Stimulated activated naive CD8-positive, alpha-beta T cell treated with anti-CD3 and anti-CD28 coated beads, Interleukin-15, amount 100 ng/mL, for 72 hours (primary cell): ENCODE measurements at regions not wholly inside any gene's neighbourhood (a gene's known extent, or its start where the extent isn't known, plus 50 kb on each side); places are given as distances from the start of the nearest gene placed in this dataset.

ENCODE experiments used
- ATAC-seq: fragments of 150-1000 bp; cut with Tn5 transposase; 2 replicates; pipeline ENCODE4 v1.10.0; 2021; ENCODE audit warnings: mild to moderate bottlenecking, moderate library complexity
- DNase-seq, 2 donors: peaks; one replicate each; pipeline ENCODE4 v3.0.0; 2021 to 2022
- H3K27ac Mint-ChIP-seq, 2 donors: one replicate each; pipeline ENCODE4 v1.8.0; 2022; ENCODE audit warnings: mild to moderate bottlenecking in 2 of 2, mixed read lengths in 2 of 2, moderate library complexity in 2 of 2
- H3K27me3 Mint-ChIP-seq: one replicate; pipeline ENCODE4 v1.8.0; 2022; ENCODE audit warnings: mixed read lengths
- H3K4me1 Mint-ChIP-seq: one replicate; pipeline ENCODE4 v1.8.0; 2022; ENCODE audit warnings: mild to moderate bottlenecking, mixed read lengths
- H3K4me3 Mint-ChIP-seq, 2 donors: one replicate each; pipeline ENCODE4 v1.8.0; 2022; ENCODE audit warnings: mild to moderate bottlenecking in 2 of 2, mixed read lengths in 2 of 2, moderate library complexity in 1 of 2
- H3K9me3 Mint-ChIP-seq, 2 donors: one replicate each; pipeline ENCODE4 v1.8.0; 2022; ENCODE audit warnings: mixed read lengths in 2 of 2

DNA sequence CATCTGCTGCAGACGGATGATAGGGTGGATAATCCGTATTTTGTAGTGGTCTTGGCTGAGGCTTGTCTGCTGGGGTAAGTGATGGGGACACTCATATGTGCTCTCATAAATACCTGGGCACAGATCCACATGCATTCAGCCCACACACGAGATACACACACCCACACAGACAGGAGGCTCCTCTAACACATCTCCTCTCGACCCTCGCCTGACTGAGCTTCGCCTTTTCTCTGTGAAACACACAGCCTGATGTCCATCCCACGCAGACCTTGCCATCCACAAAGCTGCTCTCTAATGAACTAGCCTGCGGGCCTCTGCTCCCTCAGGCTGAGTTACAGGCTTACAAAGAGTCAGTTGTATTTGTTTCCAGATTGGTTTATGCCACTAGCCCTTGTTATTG, 96.3 kb upstream of the CSF3R start:
- ATAC-seq (no peak), DNase-seq (no peak)
- no peak overlapping the region for H3K27ac Mint-ChIP-seq
- H3K9me3 Mint-ChIP-seq: no peaks in the 10 kb centered on the region
- H3K27me3 Mint-ChIP-seq: peaks cover 38% of the 10 kb centered on the region
- H3K4me1 Mint-ChIP-seq: no peaks in the 10 kb centered on the region
- H3K4me3 Mint-ChIP-seq: no peak overlapping the region

DNA sequence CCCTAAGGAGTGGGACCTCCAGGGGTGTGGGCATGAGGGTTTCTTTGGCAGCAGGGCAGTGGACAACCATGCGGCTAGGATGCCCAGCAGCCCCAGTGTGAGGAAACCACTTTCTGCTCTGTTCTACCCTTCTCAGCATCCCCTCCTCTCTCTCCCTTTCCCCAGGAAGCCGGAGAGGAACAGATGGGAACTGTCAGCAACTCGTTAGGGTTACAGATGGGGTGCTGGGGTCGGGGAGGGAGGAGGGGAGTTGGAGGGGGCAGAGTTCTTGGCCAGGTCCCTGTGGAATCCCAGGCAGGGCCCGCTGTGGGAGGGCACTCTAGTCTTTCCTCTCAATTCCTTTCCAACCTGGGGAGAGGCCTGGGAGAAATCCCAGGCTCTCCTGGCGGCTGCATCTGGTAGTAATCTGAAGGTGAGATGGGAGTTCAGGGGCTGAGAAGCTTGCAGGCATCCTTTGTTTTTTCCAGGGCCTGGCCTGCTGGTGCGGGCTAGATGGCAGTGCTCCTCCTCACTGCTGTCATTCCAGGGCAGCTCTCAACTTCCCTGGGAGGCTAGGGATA, 93.9 kb upstream of the CSF3R start:
- H3K4me3 Mint-ChIP-seq: no peak overlapping the region
- ATAC-seq (no peak), DNase-seq (no peak)
- peaks cover 43% of the 10 kb centered on the region for H3K27me3 Mint-ChIP-seq
- H3K4me1 Mint-ChIP-seq: no peaks in the 10 kb centered on the region
- H3K9me3 Mint-ChIP-seq: no peaks in the 10 kb centered on the region
- no peak overlapping the region for H3K27ac Mint-ChIP-seq

- Mint-ChIP-seq H3K27ac (no peak overlapping the region), H3K4me1 (no peaks in the 10 kb centered on the region), H3K9me3 (no peaks in the 10 kb centered on the region), H3K4me3 (no peak overlapping the region), H3K27me3 (peaks cover 43% of the 10 kb centered on the region)
- ATAC-seq (peak; percentile 72), DNase-seq (peak; percentile 41 to 50)
Observed at GRCh38 chr1:36576118-36576517, 93.4 kb upstream of the CSF3R start.

DNA sequence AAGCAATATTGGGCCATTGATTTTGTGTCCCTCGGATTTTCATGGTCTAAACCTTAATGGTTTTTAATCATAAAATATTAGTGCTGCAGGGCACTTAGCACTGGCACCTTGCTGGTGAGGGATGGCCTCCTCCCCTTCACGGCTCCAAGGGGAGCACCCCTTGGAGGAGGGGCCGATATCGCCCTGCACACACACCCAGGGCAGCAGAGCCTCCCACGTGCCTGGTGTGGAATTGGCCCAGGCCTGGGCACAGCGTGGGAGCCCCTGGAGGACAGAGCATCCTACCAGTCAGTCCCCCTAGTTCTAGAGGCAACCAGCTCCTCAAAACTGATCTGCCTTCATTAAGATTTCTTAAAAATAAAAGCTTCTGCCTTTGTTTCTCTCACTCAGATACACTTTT, 90.7 kb upstream of the CSF3R start:
- peaks cover 43% of the 10 kb centered on the region for H3K27me3 Mint-ChIP-seq
- H3K27ac Mint-ChIP-seq: no peak overlapping the region
- no peaks in the 10 kb centered on the region for H3K9me3 Mint-ChIP-seq
- ATAC-seq (no peak), DNase-seq (no peak)
- no peak overlapping the region for H3K4me3 Mint-ChIP-seq
- no peaks in the 10 kb centered on the region for H3K4me1 Mint-ChIP-seq

- H3K9me3 Mint-ChIP-seq: no peaks in the 10 kb centered on the region
- no peak overlapping the region for H3K4me3 Mint-ChIP-seq
- no peak for DNase-seq
- H3K27ac Mint-ChIP-seq: no peak overlapping the region
- no peaks in the 10 kb centered on the region for H3K4me1 Mint-ChIP-seq
- peaks cover 43% of the 10 kb centered on the region for H3K27me3 Mint-ChIP-seq
- ATAC-seq: no peak
Observed at GRCh38 chr1:36572906-36573305, 90.2 kb upstream of the CSF3R start.

- H3K27me3 Mint-ChIP-seq: peaks cover 43% of the 10 kb centered on the region
- ATAC-seq: no peak
- no peak for DNase-seq
- no peak overlapping the region for H3K4me3 Mint-ChIP-seq
- peak overlapping the region in 1 of 2 donors; percentile 39 for H3K27ac Mint-ChIP-seq
- H3K9me3 Mint-ChIP-seq: no peaks in the 10 kb centered on the region
- no peaks in the 10 kb centered on the region for H3K4me1 Mint-ChIP-seq
Observed at GRCh38 chr1:36572142-36572715, 89.5 kb upstream of the CSF3R start.

DNA sequence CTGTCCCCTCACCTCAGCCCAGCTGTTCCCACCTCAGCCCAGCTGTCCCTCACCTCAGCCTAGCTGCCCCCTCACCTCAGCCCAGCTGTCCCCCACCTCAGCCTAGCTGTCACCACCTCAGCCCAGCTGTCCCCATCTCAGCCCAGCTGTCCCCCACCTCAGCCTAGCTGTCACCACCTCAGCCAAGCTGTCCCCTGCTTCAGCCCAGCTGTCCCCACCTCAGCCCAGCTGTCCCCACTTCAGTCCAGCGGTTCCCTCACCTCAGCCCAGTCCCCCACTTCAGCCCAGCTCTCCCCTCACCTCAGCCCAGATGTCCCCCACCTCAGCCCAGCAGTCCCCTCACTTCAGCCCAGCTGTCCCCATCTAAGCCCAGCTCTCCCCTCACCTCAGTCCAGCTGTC, 88.4 kb upstream of the CSF3R start:
- DNase-seq (no peak), ATAC-seq (no peak)
- Mint-ChIP-seq H3K9me3 (no peaks in the 10 kb centered on the region), H3K4me1 (no peaks in the 10 kb centered on the region), H3K27ac (no peak overlapping the region), H3K27me3 (peaks cover 42% of the 10 kb centered on the region), H3K4me3 (no peak overlapping the region)

- H3K9me3 Mint-ChIP-seq: no peaks in the 10 kb centered on the region
- no peak overlapping the region for H3K4me3 Mint-ChIP-seq
- ATAC-seq (no peak), DNase-seq (no peak)
- peaks cover 36% of the 10 kb centered on the region for H3K27me3 Mint-ChIP-seq
- H3K4me1 Mint-ChIP-seq: no peaks in the 10 kb centered on the region
- H3K27ac Mint-ChIP-seq: no peak overlapping the region
Observed at GRCh38 chr1:36570478-36571060, 87.9 kb upstream of the CSF3R start.

DNA sequence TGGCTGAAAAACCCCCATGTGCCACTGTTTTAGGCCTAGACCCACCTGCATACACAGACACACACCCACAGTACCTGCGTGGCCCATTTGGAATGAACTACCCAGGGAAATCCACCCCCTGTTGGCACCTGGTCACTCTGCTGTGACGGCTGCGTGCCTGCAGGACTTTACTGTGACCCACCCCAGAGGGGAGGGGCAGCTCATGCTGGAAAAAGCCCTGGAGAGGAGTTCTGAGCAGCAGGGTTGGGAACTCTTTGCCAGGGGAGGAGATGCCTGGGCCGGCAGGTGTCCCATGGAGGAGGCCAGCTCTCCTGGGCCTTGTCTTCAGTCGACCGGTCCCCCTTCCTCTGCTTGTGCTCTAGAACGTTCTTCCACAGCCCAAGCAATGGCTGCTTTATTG, 87.3 kb upstream of the CSF3R start:
- peaks cover 31% of the 10 kb centered on the region for H3K27me3 Mint-ChIP-seq
- no peaks in the 10 kb centered on the region for H3K9me3 Mint-ChIP-seq
- ATAC-seq: no peak
- DNase-seq: no peak
- H3K4me3 Mint-ChIP-seq: no peak overlapping the region
- no peaks in the 10 kb centered on the region for H3K4me1 Mint-ChIP-seq
- H3K27ac Mint-ChIP-seq: no peak overlapping the region

DNA sequence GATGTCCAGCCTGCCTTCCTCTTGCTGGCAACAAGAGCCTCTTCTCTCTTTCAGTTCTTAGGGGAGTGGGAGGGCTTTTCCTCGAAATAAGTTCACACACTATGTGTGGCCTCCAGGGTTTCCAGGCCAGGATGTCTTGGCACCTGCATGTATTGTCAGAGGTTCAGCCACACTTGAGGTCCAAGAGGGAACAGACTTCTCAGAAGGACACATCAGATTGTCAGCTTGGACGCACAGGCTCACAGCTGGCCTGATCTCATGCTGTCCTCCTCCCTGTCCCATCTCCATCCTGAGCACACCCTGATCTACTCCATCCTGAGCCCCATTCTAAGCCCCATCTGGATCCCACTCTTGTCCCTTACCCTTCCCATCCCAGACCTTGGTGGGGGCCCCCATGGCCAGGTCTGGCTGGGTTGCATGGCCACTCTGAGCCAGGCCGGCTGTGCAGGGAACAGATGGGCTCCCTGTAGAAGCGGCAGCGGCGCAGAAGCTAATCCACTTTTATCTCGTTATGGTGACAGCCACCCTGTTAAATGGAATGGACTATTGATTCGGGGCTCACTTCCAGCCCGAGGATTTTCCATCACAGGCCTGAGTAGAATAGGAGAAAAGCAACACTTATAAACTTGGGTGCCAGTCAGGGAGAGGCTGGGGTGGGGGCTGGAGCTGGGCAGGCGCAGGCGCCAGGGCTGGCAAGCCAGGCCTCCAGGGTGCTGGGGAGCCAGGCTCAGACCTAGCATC, 85.1 kb upstream of the CSF3R start:
- ATAC-seq (no peak), DNase-seq (no peak)
- Mint-ChIP-seq H3K4me1 (no peaks in the 10 kb centered on the region), H3K9me3 (no peaks in the 10 kb centered on the region), H3K27me3 (peaks cover 15% of the 10 kb centered on the region), H3K27ac (no peak overlapping the region), H3K4me3 (no peak overlapping the region)

DNA sequence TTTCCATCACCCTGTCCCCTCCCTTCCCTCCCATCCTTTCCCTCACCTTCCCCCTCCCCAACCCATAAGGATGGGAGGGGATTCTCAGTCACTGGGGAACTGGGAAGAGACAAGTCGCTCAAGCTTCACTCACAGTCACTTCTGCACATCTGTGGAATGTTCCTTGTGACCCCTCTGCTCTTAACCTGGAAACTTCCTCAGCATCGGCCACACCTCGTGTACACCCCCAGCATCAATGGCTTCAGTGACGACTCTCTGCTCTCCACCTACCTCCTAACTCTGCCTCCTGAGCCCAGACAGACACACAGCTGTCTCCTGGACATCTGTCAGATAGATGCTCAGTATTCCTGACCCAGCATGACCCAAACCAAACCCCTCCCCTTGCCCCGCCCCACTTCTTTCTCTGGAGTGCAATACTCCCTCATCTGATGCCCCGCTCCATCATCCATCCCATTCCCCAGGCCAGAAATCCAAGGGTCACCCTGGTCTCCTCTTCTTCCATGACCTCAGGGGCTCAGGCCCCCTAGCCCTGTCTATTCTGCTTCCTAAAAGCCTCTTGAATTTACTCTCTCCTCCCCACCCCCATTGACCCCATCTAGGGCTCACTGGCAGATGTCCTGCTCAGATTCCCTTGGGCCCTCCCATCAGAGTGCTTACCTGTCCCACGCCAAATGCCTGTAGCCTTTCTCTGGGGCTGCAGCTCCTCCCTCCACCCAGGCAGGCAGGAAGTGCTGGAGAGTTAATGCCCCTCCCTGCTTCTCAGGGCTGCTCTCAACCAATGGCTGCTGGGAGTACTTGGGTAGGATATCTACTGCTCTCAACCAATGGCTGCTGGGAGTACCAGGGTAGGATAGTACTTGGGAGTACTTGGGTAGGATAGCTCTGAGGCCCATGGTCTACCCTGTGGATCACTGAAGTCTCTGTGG, 83.1 kb upstream of the CSF3R start:
- no peak for DNase-seq
- Mint-ChIP-seq H3K4me3 (no peak overlapping the region), H3K27ac (no peak overlapping the region), H3K9me3 (no peaks in the 10 kb centered on the region), H3K4me1 (no peaks in the 10 kb centered on the region), H3K27me3 (peaks cover 7% of the 10 kb centered on the region)
- no peak for ATAC-seq

DNA sequence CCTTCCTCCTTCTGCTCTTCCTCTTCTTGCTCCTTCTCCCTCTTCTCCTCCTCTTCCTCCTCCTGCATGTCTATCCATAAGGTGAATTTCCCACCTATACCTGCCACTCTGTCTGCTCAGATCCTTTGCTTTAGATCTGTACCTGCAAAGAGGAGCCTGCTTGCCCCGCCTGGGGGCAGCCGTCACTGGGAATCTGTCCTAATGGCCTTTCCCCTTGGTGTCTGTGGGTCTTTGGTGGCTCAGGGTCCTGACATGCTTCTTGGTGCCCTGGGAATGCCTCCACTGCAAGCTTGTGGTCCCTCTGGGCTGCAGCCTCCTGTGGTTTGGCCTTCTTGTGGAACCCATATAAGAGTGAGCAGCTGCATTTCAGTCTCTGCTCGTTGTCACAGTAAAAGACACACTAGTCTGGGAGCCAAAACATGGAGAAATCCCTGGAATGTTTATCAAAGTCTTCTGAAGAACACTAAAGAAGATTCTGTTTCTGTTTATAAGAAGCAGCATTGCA, 79.5 kb upstream of the CSF3R start:
- Mint-ChIP-seq H3K9me3 (no peaks in the 10 kb centered on the region), H3K27ac (no peak overlapping the region), H3K27me3 (peaks cover 7% of the 10 kb centered on the region), H3K4me3 (no peak overlapping the region), H3K4me1 (no peaks in the 10 kb centered on the region)
- DNase-seq: no peak
- ATAC-seq: no peak

DNA sequence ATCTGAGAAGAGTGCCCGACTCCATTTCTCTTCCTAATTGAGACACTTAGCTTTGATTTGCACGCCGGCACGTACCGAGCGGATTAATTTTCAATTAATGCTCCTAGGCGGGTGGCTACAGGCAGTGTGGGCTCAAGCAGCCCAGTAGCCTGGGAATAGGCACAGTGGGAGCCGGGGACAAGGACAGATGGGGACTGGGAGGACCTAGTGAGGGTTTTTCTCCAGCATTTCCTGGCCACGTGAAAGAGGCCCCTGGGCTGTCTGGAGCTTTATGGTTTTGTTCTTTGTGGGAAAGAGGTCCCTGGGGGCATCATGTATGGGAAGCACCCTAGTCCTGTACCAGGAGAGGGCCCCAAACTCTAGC, 78.6 kb upstream of the CSF3R start:
- Mint-ChIP-seq H3K9me3 (no peaks in the 10 kb centered on the region), H3K27me3 (peaks cover 7% of the 10 kb centered on the region), H3K27ac (no peak overlapping the region), H3K4me3 (no peak overlapping the region), H3K4me1 (no peaks in the 10 kb centered on the region)
- no peak for ATAC-seq
- no peak for DNase-seq

- Mint-ChIP-seq H3K9me3 (no peaks in the 10 kb centered on the region), H3K27ac (no peak overlapping the region), H3K4me1 (no peaks in the 10 kb centered on the region), H3K4me3 (no peak overlapping the region), H3K27me3 (peaks cover 9% of the 10 kb centered on the region)
- no peak for ATAC-seq
- DNase-seq: no peak
Observed at GRCh38 chr1:36560621-36561360, 78.1 kb upstream of the CSF3R start.

DNA sequence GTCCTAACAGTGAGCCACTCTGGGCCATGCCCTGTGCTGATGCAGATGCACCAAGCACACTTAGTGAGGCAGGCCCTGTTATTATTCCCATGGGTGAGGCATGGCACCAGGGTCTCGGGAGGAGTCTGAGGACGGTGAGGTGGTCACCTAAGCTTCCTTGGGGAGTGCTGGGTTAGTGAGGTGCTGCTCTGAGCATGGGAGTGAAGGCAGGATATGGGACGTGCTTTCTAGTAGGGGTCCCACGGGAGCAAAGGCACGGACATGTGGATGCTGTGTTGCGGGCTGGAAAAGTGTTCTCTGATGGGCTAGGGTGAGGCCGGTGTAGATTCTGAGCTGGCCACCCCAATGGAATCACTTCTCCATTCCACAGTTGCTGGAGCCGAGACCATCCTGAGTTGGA, 77.5 kb upstream of the CSF3R start:
- H3K27me3 Mint-ChIP-seq: peaks cover 15% of the 10 kb centered on the region
- H3K27ac Mint-ChIP-seq: no peak overlapping the region
- H3K4me1 Mint-ChIP-seq: no peaks in the 10 kb centered on the region
- H3K9me3 Mint-ChIP-seq: no peaks in the 10 kb centered on the region
- DNase-seq (no peak), ATAC-seq (no peak)
- no peak overlapping the region for H3K4me3 Mint-ChIP-seq
